H9 (cell line): ENCODE measurements at regions not wholly inside any gene's neighbourhood (a gene's known extent, or its start where the extent isn't known, plus 50 kb on each side); places are given as distances from the start of the nearest gene placed in this dataset.

ENCODE experiments used
- DNase-seq: peaks from one replicate; pipeline ENCODE4 v3.0.0-alpha.2; 2017
- H2AFZ ChIP-seq: one replicate; pipeline ENCODE4 v1.6.1; 2013; ENCODE audit warnings: mild to moderate bottlenecking, low read length, control low read depth, moderate library complexity
- H2AK5ac ChIP-seq: 2 replicates; pipeline ENCODE4 v1.6.1; 2013; ENCODE audit warnings: low read length, control low read depth, mixed read lengths; ENCODE audit not compliant: insufficient read length
- H2BK120ac ChIP-seq: one replicate; pipeline ENCODE4 v1.6.1; 2013; ENCODE audit warnings: low read depth, mild to moderate bottlenecking, low read length, control low read depth, inconsistent platforms; ENCODE audit not compliant: poor library complexity, severe bottlenecking
- H2BK12ac ChIP-seq: 2 replicates; pipeline ENCODE4 v1.6.1; 2013; ENCODE audit warnings: low read length, control low read depth, mixed read lengths, low read depth; ENCODE audit not compliant: insufficient read length
- H2BK15ac ChIP-seq: 2 replicates; pipeline ENCODE4 v1.6.1; 2013; ENCODE audit warnings: low read depth, low read length, control low read depth
- H2BK20ac ChIP-seq: one replicate; pipeline ENCODE4 v1.6.1; 2013; ENCODE audit warnings: low read depth, mild to moderate bottlenecking, low read length, control low read depth, inconsistent platforms; ENCODE audit not compliant: poor library complexity, severe bottlenecking
- H2BK5ac ChIP-seq: 2 replicates; pipeline ENCODE4 v1.6.1; 2013; ENCODE audit warnings: low read length, control low read depth, mixed read lengths; ENCODE audit not compliant: insufficient read length
- H3K14ac ChIP-seq: 2 replicates; pipeline ENCODE4 v1.6.1; 2013; ENCODE audit warnings: low read length, control low read depth; ENCODE audit not compliant: insufficient read depth
- H3K18ac ChIP-seq: 2 replicates; pipeline ENCODE4 v1.6.1; 2013; ENCODE audit warnings: low read depth, mild to moderate bottlenecking, mixed read lengths, low read length, control low read depth; ENCODE audit not compliant: insufficient read length
- H3K23ac ChIP-seq: 2 replicates; pipeline ENCODE4 v1.6.1; 2013; ENCODE audit warnings: low read length, control low read depth, mixed read lengths, low read depth; ENCODE audit not compliant: insufficient read length
- H3K23me2 ChIP-seq: 2 replicates; pipeline ENCODE4 v1.6.1; 2013; ENCODE audit warnings: low read depth, mild to moderate bottlenecking, mixed read lengths, low read length, control low read depth; ENCODE audit not compliant: insufficient read length, poor library complexity, severe bottlenecking
- H3K27ac ChIP-seq: 2 replicates; pipeline ENCODE4 v1.5.1; 2013; ENCODE audit warnings: low read length, control low read depth, mixed read lengths, low read depth; ENCODE audit not compliant: insufficient read length
- H3K27me3 ChIP-seq: 2 replicates; pipeline ENCODE4 v1.6.1; 2013; ENCODE audit warnings: low read length, control low read depth, inconsistent platforms; ENCODE audit not compliant: insufficient read depth
- H3K4ac ChIP-seq: 2 replicates; pipeline ENCODE4 v1.6.1; 2013; ENCODE audit warnings: low read depth, mild to moderate bottlenecking, control low read depth, inconsistent platforms, low read length, moderate library complexity
- H3K4me1 ChIP-seq: 2 replicates; pipeline ENCODE4 v1.6.1; 2013; ENCODE audit warnings: low read length, control low read depth, inconsistent platforms; ENCODE audit not compliant: insufficient read depth
- H3K4me2 ChIP-seq: 2 replicates; pipeline ENCODE4 v1.6.1; 2013; ENCODE audit warnings: low read length, control low read depth, mixed read lengths; ENCODE audit not compliant: insufficient read length, insufficient read depth
- H3K56ac ChIP-seq: 2 replicates; pipeline ENCODE4 v1.6.1; 2013; ENCODE audit warnings: low read depth, mild to moderate bottlenecking, mixed read lengths, low read length, control low read depth; ENCODE audit not compliant: insufficient read length
- H3K79me1 ChIP-seq: 2 replicates; pipeline ENCODE4 v1.6.1; 2013; ENCODE audit warnings: low read depth, mild to moderate bottlenecking, moderate library complexity, low read length, control low read depth, inconsistent platforms; ENCODE audit not compliant: insufficient read depth, poor library complexity, severe bottlenecking
- H3K79me2 ChIP-seq: 2 replicates; pipeline ENCODE4 v1.6.1; 2013; ENCODE audit warnings: low read length, control low read depth, inconsistent platforms; ENCODE audit not compliant: insufficient read depth
- H3K9ac ChIP-seq: 2 replicates; pipeline ENCODE4 v1.6.1; 2013; ENCODE audit warnings: low read length, control low read depth, mixed read lengths; ENCODE audit not compliant: insufficient read length; ENCODE audit errors: extremely low read depth
- H3K9me3 ChIP-seq: one replicate; pipeline ENCODE4 v1.6.1; 2013; ENCODE audit warnings: low read depth, low read length, inconsistent platforms; ENCODE audit not compliant: control insufficient read depth
- H3T11ph ChIP-seq: one replicate; pipeline ENCODE4 v1.6.1; 2013; ENCODE audit warnings: mild to moderate bottlenecking, low read length, control low read depth, inconsistent platforms
- H4K20me1 ChIP-seq: one replicate; pipeline ENCODE4 v1.6.1; 2013; ENCODE audit not compliant: control insufficient read depth, insufficient read length, insufficient read depth
- H4K5ac ChIP-seq: 2 replicates; pipeline ENCODE4 v1.6.1; 2013; ENCODE audit warnings: low read depth, mild to moderate bottlenecking, mixed read lengths, low read length, control low read depth; ENCODE audit not compliant: insufficient read length
- H4K8ac ChIP-seq: replicated peaks from 2 replicates; pipeline ENCODE4 v1.6.1; 2013; ENCODE audit warnings: low read length, control low read depth, mixed read lengths, low read depth; ENCODE audit not compliant: insufficient read length
- H4K91ac ChIP-seq: 2 replicates; pipeline ENCODE4 v1.6.1; 2013; ENCODE audit warnings: low read depth, mild to moderate bottlenecking, moderate library complexity, mixed read lengths, low read length, control low read depth; ENCODE audit not compliant: insufficient read length
- H3K27ac Mint-ChIP-seq, 3 experiments: 2 replicates in 2 of 3; 3 replicates in 1 of 3; pipeline ENCODE4 v1.8.0; 2020 to 2021; ENCODE audit warnings: mixed read lengths in 3 of 3, mild to moderate bottlenecking in 1 of 3, moderate library complexity in 1 of 3
- H3K27me3 Mint-ChIP-seq: 2 replicates; pipeline ENCODE4 v1.8.0; 2021; ENCODE audit warnings: low read depth, mild to moderate bottlenecking, moderate library complexity, mixed read lengths
- H3K36me3 Mint-ChIP-seq, 3 experiments: 2 replicates in 2 of 3; 3 replicates in 1 of 3; pipeline ENCODE4 v1.8.0; 2020 to 2021; ENCODE audit warnings: low read depth in 3 of 3, mixed read lengths in 3 of 3; ENCODE audit not compliant: insufficient read depth in 1 of 3
- H3K4me1 Mint-ChIP-seq, 2 experiments: 2 replicates each; pipeline ENCODE4 v1.8.0; 2020; ENCODE audit warnings: mixed read lengths in 2 of 2
- H3K4me3 Mint-ChIP-seq, 2 experiments: 2 replicates in 1 of 2; 3 replicates in 1 of 2; pipeline ENCODE4 v1.8.0; 2020 to 2021; ENCODE audit warnings: mild to moderate bottlenecking in 2 of 2, mixed read lengths in 2 of 2, moderate library complexity in 1 of 2
- H3K9me3 Mint-ChIP-seq, 2 experiments: 2 replicates in 1 of 2; 3 replicates in 1 of 2; pipeline ENCODE4 v1.8.0; 2020; ENCODE audit warnings: mild to moderate bottlenecking in 2 of 2, mixed read lengths in 2 of 2, moderate library complexity in 1 of 2
- WGBS: extraction: QIAGEN DNeasy Blood & Tissue Kit; methylation state at CpG from one replicate; pipeline ENCODE4 v1.1.7; 2013; ENCODE audit warnings: missing lambda C conversion rate, low lambda C conversion rate, mixed read lengths; ENCODE audit not compliant: insufficient read length; ENCODE audit errors: extremely low coverage; 5-methylcytosine and 5-hydroxymethylcytosine counted together
- TF ChIP-seq, protein P1 (sequence below): fragments of 200-600 bp; sonication (generic); conservative IDR thresholded peaks from 3 replicates; pipeline ENCODE4 v1.8.0; 2021; ENCODE audit warnings: antibody characterized with exemption, mild to moderate bottlenecking

GRCh38 chr6:104332364-104332763, 527.4 kb downstream of the HACE1 start:
- Histone ChIP-seq H3K56ac (no peak overlapping the region), H2BK5ac (no peak overlapping the region), H2BK120ac (no peak overlapping the region), H3K79me1 (no peaks in the 10 kb centered on the region), H3K79me2 (no peaks in the 10 kb centered on the region), H4K5ac (no peak overlapping the region), H4K8ac (no peak overlapping the region), H2BK20ac (no peak overlapping the region), H3K27ac (no peak overlapping the region), H3K27me3 (no peaks in the 10 kb centered on the region), H3K18ac (no peak overlapping the region), H4K91ac (no peak overlapping the region), H2BK12ac (no peak overlapping the region), H3K4me2 (no peak overlapping the region), H3K23ac (no peak overlapping the region), H3K4ac (no peak overlapping the region), H2BK15ac (no peak overlapping the region), H3K14ac (no peak overlapping the region), H3T11ph (no peak overlapping the region), H2AFZ (no peak overlapping the region), H2AK5ac (no peak overlapping the region), H4K20me1 (no peaks in the 10 kb centered on the region), H3K9me3 (no peaks in the 10 kb centered on the region), H3K4me1 (no peaks in the 10 kb centered on the region; the same call in 1 of the 2 replicates), H3K9ac (no peak overlapping the region), H3K23me2 (no peaks in the 10 kb centered on the region)
- DNase-seq: no peak
- no peaks in the 10 kb centered on the region; a peak in 1 of 5 replicates for H3K9me3 Mint-ChIP-seq
- peaks cover 0 to 4% of the 10 kb centered on the region in 2 experiments; a peak in 1 of 4 replicates for H3K4me1 Mint-ChIP-seq
- H3K36me3 Mint-ChIP-seq: no peaks in the 10 kb centered on the region
- WGBS: no CpG with 5 or more reads among the region's 4 CpGs
- TF ChIP-seq, protein P1, sequence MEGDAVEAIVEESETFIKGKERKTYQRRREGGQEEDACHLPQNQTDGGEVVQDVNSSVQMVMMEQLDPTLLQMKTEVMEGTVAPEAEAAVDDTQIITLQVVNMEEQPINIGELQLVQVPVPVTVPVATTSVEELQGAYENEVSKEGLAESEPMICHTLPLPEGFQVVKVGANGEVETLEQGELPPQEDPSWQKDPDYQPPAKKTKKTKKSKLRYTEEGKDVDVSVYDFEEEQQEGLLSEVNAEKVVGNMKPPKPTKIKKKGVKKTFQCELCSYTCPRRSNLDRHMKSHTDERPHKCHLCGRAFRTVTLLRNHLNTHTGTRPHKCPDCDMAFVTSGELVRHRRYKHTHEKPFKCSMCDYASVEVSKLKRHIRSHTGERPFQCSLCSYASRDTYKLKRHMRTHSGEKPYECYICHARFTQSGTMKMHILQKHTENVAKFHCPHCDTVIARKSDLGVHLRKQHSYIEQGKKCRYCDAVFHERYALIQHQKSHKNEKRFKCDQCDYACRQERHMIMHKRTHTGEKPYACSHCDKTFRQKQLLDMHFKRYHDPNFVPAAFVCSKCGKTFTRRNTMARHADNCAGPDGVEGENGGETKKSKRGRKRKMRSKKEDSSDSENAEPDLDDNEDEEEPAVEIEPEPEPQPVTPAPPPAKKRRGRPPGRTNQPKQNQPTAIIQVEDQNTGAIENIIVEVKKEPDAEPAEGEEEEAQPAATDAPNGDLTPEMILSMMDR: no peak
- H3K27ac Mint-ChIP-seq: no peak overlapping the region
- no peak overlapping the region for H3K4me3 Mint-ChIP-seq
- no peaks in the 10 kb centered on the region for H3K27me3 Mint-ChIP-seq
